GM23248 (cell line): ENCODE measurements at regions not wholly inside any gene's neighbourhood (a gene's known extent, or its start where the extent isn't known, plus 50 kb on each side); places are given as distances from the start of the nearest gene placed in this dataset.

Experiments used
- EZH2 ChIP-seq: fragments of 200-600 bp; sonication (generic); IDR thresholded peaks from 2 replicates; pipeline ENCODE4 v1.6.1; 2018; ENCODE audit warnings: antibody characterized with exemption, mild to moderate bottlenecking; ENCODE audit not compliant: insufficient read depth, poor library complexity, severe bottlenecking
- EZH2phosphoT487 ChIP-seq: fragments of 200-600 bp; sonication (generic); IDR thresholded peaks from 2 replicates; pipeline ENCODE4 v1.6.1; 2018; ENCODE audit warnings: antibody characterized with exemption, moderate library complexity, mild to moderate bottlenecking, low read depth; ENCODE audit not compliant: insufficient read depth

- TF ChIP-seq EZH2 (no peak), EZH2phosphoT487 (no peak)
These were observed 238.6 kb upstream of the SOX14 start for GRCh38 chr3:137525471-137525870.
